ENCODE measurements at regions not wholly inside any gene's neighbourhood (a gene's known extent, or its start where the extent isn't known, plus 50 kb on each side); places are given as distances from the start of the nearest gene placed in this dataset.

- POLR2A ChIA-PET, result interaction anchor here (0.6 kb wide), 1 partner anchor 301 kb away, joined by 5 read pairs; no protein-coding TSS in a partner anchor
- no peak for TF ChIP-seq CTCF (IDR thresholded peaks at IDR 0.05; ENCODE audit: insufficient read depth, low read depth, low read length)
- H3K36me3 ChIP-seq (ENCODE audit: control insufficient read depth, insufficient read depth, low read length), result no peaks in the 10 kb centered on the region
- CTCF ChIA-PET, result interaction anchor here (1.0 kb wide), 1 partner anchor 8 kb away, joined by 4 read pairs; no protein-coding TSS in a partner anchor
- H3K4me3 ChIP-seq (ENCODE audit: low read depth, low read length), result no peak overlapping the region
- H3K27me3 ChIP-seq (ENCODE audit: control insufficient read depth, insufficient read depth, low read length), result peaks cover 39% of the 10 kb centered on the region
- DNase-seq (ENCODE audit: low read depth), result no peak
Measured at GRCh38 chr2:121036226-121036692, 248.7 kb downstream of the TFCP2L1 start.

DNA sequence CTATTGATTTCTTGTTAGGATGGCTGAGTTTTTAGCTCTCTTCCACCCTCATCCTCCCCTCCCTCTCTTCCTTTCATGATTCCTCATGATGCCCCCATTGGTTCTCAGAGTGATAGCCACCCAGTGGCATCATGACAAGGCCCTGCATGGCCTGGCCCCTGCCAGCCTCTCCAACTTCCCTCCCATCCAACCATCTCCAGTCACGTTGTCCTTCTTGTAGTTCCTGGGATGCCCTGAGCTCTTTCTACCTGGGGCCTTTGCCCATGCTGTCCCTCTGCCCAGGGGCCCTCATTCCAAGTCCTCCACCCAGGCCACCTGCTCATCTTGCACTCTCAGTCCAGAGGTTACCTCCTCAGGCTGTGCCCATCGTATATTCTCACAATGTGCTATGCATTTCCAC lies 247.5 kb downstream of the TFCP2L1 start:
- no peak overlapping the region for H3K4me3 ChIP-seq (ENCODE audit: low read depth, low read length)
- no peaks in the 10 kb centered on the region for H3K36me3 ChIP-seq (ENCODE audit: control insufficient read depth, insufficient read depth, low read length)
- CTCF ChIA-PET, result interaction anchor here (0.8 to 2.8 kb wide), 2 partner anchors 34 to 342 kb away, joined by 3 to 12 read pairs; no protein-coding TSS in a partner anchor
- TF ChIP-seq CTCF (IDR thresholded peaks at IDR 0.05; ENCODE audit: insufficient read depth, low read depth, low read length), result no peak
- no peak for DNase-seq (ENCODE audit: low read depth)
- POLR2A ChIA-PET, result no interaction called here
- H3K27me3 ChIP-seq (ENCODE audit: control insufficient read depth, insufficient read depth, low read length), result peaks cover 29% of the 10 kb centered on the region

GRCh38 chr2:121038031-121038430 lies 247.0 kb downstream of the TFCP2L1 start:
- ChIA-PET CTCF (interaction anchor here (0.8 to 2.8 kb wide), 3 partner anchors 14 to 342 kb away, joined by 3 to 12 read pairs (median 4); no protein-coding TSS in a partner anchor), POLR2A (no interaction called here)

DNA sequence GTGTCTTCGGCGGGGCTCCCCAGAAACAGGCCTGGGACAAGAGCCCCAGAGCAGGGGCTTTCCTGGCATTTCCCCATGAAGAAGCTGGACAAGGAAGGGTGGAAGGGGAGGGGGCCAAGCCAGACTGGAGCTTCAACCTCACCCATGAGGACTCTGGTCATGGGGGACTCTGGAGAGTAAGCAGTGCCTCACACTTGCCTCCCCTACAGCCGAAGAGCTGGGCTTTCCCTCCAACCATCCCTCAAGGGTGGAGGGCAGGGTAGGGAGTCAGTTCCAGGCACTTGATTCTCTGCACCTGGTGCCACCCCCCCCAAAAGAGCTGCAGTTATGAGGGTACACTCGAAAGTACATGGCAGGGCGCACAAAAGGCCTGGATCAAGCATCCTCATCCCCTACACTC lies 246.6 kb downstream of the TFCP2L1 start:
- ChIA-PET CTCF (interaction anchor here (1.2 to 2.8 kb wide), 3 partner anchors 13 to 57 kb away, joined by 4 to 12 read pairs (median 4); no protein-coding TSS in a partner anchor), POLR2A (no interaction called here)
- TF ChIP-seq CTCF (IDR thresholded peaks at IDR 0.05; ENCODE audit: insufficient read depth, low read depth, low read length), result no peak
- no peak overlapping the region for H3K4me3 ChIP-seq (ENCODE audit: low read depth, low read length)
- H3K36me3 ChIP-seq (ENCODE audit: control insufficient read depth, insufficient read depth, low read length), result no peaks in the 10 kb centered on the region
- no peak for DNase-seq (ENCODE audit: low read depth)
- H3K27me3 ChIP-seq (ENCODE audit: control insufficient read depth, insufficient read depth, low read length), result peaks cover 28% of the 10 kb centered on the region

More at GRCh38 chr2:121038031-121038430, 247.0 kb downstream of the TFCP2L1 start:
- peaks cover 27% of the 10 kb centered on the region for H3K27me3 ChIP-seq (ENCODE audit: control insufficient read depth, insufficient read depth, low read length)
- no peaks in the 10 kb centered on the region for H3K36me3 ChIP-seq (ENCODE audit: control insufficient read depth, insufficient read depth, low read length)
- H3K4me3 ChIP-seq (ENCODE audit: low read depth, low read length), result no peak overlapping the region
- no peak for TF ChIP-seq CTCF (IDR thresholded peaks at IDR 0.05; ENCODE audit: insufficient read depth, low read depth, low read length)
- no peak for DNase-seq (ENCODE audit: low read depth)

- no peaks in the 10 kb centered on the region for H3K36me3 ChIP-seq (ENCODE audit: control insufficient read depth, insufficient read depth, low read length)
- H3K4me3 ChIP-seq (ENCODE audit: low read depth, low read length), result no peak overlapping the region
- ChIA-PET CTCF (interaction anchor here (1.2 to 2.8 kb wide), 3 partner anchors 13 to 56 kb away, joined by 4 to 12 read pairs (median 4); no protein-coding TSS in a partner anchor), POLR2A (no interaction called here)
- H3K27me3 ChIP-seq (ENCODE audit: control insufficient read depth, insufficient read depth, low read length), result peaks cover 25% of the 10 kb centered on the region
- no peak for TF ChIP-seq CTCF (IDR thresholded peaks at IDR 0.05; ENCODE audit: insufficient read depth, low read depth, low read length)
- no peak for DNase-seq (ENCODE audit: low read depth)
Measured at GRCh38 chr2:121038891-121039616, 245.9 kb downstream of the TFCP2L1 start.

Data from BJ (cell line).